T-helper 17 cell (primary cell): ENCODE measurements at regions not wholly inside any gene's neighbourhood (a gene's known extent, or its start where the extent isn't known, plus 50 kb on each side); places are given as distances from the start of the nearest gene placed in this dataset.

ENCODE experiments used
- ATAC-seq: fragments of 150-1000 bp; cut with Tn5 transposase; 2 replicates; pipeline ENCODE4 v1.10.0; 2021; ENCODE audit warnings: mild to moderate bottlenecking, moderate library complexity
- DNase-seq, 3 donors: peaks; one replicate each; pipeline versions ENCODE4 v3.0.0 to v3.0.0-alpha.2; 2020 to 2021
- H3K9me3 ChIP-seq: one replicate; pipeline ENCODE4 v1.7.0; 2013; ENCODE audit warnings: low read length, mild to moderate bottlenecking; ENCODE audit not compliant: control insufficient read depth, poor library complexity, severe bottlenecking
- H3K27ac Mint-ChIP-seq: one replicate; pipeline ENCODE4 v1.8.0; 2022; ENCODE audit warnings: mild to moderate bottlenecking, moderate library complexity, mixed read lengths
- H3K27me3 Mint-ChIP-seq: one replicate; pipeline ENCODE4 v1.8.0; 2022; ENCODE audit warnings: mixed read lengths
- H3K36me3 Mint-ChIP-seq: one replicate; pipeline ENCODE4 v1.8.0; 2022; ENCODE audit warnings: low read depth, mixed read lengths
- H3K4me1 Mint-ChIP-seq: one replicate; pipeline ENCODE4 v1.8.0; 2022; ENCODE audit warnings: mild to moderate bottlenecking, mixed read lengths
- H3K4me3 Mint-ChIP-seq: one replicate; pipeline ENCODE4 v1.8.0; 2022; ENCODE audit warnings: mild to moderate bottlenecking, moderate library complexity, mixed read lengths

GRCh38 chr5:114191441-114191840 is 170.4 kb upstream of the KCNN2 start:
- no peaks in the 10 kb centered on the region for H3K9me3 ChIP-seq
- DNase-seq (no peak), ATAC-seq (no peak)
- H3K4me1 Mint-ChIP-seq = no peaks in the 10 kb centered on the region
- H3K27me3 Mint-ChIP-seq = no peaks in the 10 kb centered on the region
- no peaks in the 10 kb centered on the region for H3K36me3 Mint-ChIP-seq
- no peak overlapping the region for H3K4me3 Mint-ChIP-seq
- no peak overlapping the region for H3K27ac Mint-ChIP-seq

- no peaks in the 10 kb centered on the region for H3K36me3 Mint-ChIP-seq
- no peak for DNase-seq
- H3K9me3 ChIP-seq = no peaks in the 10 kb centered on the region
- no peak overlapping the region for H3K4me3 Mint-ChIP-seq
- no peaks in the 10 kb centered on the region for H3K27me3 Mint-ChIP-seq
- ATAC-seq = no peak
- H3K27ac Mint-ChIP-seq = no peak overlapping the region
- no peaks in the 10 kb centered on the region for H3K4me1 Mint-ChIP-seq
Observed at GRCh38 chr5:114192108-114192507, 169.8 kb upstream of the KCNN2 start.

GRCh38 chr5:114201332-114201731 is 160.5 kb upstream of the KCNN2 start:
- H3K9me3 ChIP-seq = no peaks in the 10 kb centered on the region
- no peak overlapping the region for H3K27ac Mint-ChIP-seq
- no peaks in the 10 kb centered on the region for H3K4me1 Mint-ChIP-seq
- H3K4me3 Mint-ChIP-seq = no peak overlapping the region
- no peaks in the 10 kb centered on the region for H3K27me3 Mint-ChIP-seq
- no peaks in the 10 kb centered on the region for H3K36me3 Mint-ChIP-seq
- DNase-seq = no peak
- ATAC-seq = no peak

- Mint-ChIP-seq H3K36me3 (no peaks in the 10 kb centered on the region), H3K4me1 (no peaks in the 10 kb centered on the region), H3K4me3 (no peak overlapping the region), H3K27me3 (no peaks in the 10 kb centered on the region), H3K27ac (no peak overlapping the region)
- DNase-seq (no peak), ATAC-seq (no peak)
- no peaks in the 10 kb centered on the region for H3K9me3 ChIP-seq
Observed at GRCh38 chr5:114204923-114205322, 156.9 kb upstream of the KCNN2 start.

GRCh38 chr5:114206640-114207039 is 155.2 kb upstream of the KCNN2 start:
- no peaks in the 10 kb centered on the region for H3K27me3 Mint-ChIP-seq
- no peak overlapping the region for H3K27ac Mint-ChIP-seq

GRCh38 chr5:114207615-114208014 is 154.3 kb upstream of the KCNN2 start:
- DNase-seq (no peak), ATAC-seq (no peak)
- H3K9me3 ChIP-seq = no peaks in the 10 kb centered on the region
- Mint-ChIP-seq H3K27ac (no peak overlapping the region), H3K4me1 (no peaks in the 10 kb centered on the region), H3K36me3 (no peaks in the 10 kb centered on the region), H3K27me3 (no peaks in the 10 kb centered on the region), H3K4me3 (no peak overlapping the region)

More at GRCh38 chr5:114206640-114207039, 155.2 kb upstream of the KCNN2 start:
- H3K36me3 Mint-ChIP-seq = no peaks in the 10 kb centered on the region
- H3K9me3 ChIP-seq = no peaks in the 10 kb centered on the region
- H3K4me1 Mint-ChIP-seq = no peaks in the 10 kb centered on the region
- no peak overlapping the region for H3K4me3 Mint-ChIP-seq
- no peak for ATAC-seq
- DNase-seq = no peak

GRCh38 chr5:114208120-114208519 is 153.8 kb upstream of the KCNN2 start:
- no peaks in the 10 kb centered on the region for H3K9me3 ChIP-seq
- no peak for DNase-seq
- no peaks in the 10 kb centered on the region for H3K4me1 Mint-ChIP-seq
- no peak overlapping the region for H3K27ac Mint-ChIP-seq
- H3K4me3 Mint-ChIP-seq = no peak overlapping the region
- H3K36me3 Mint-ChIP-seq = no peaks in the 10 kb centered on the region
- no peaks in the 10 kb centered on the region for H3K27me3 Mint-ChIP-seq
- no peak for ATAC-seq

GRCh38 chr5:114208588-114208987 is 153.3 kb upstream of the KCNN2 start:
- Mint-ChIP-seq H3K27me3 (no peaks in the 10 kb centered on the region), H3K36me3 (no peaks in the 10 kb centered on the region), H3K4me3 (no peak overlapping the region), H3K4me1 (no peaks in the 10 kb centered on the region), H3K27ac (no peak overlapping the region)
- DNase-seq = no peak
- H3K9me3 ChIP-seq = no peaks in the 10 kb centered on the region
- ATAC-seq = no peak

GRCh38 chr5:114210662-114211061 is 151.2 kb upstream of the KCNN2 start:
- H3K27ac Mint-ChIP-seq = no peak overlapping the region
- no peaks in the 10 kb centered on the region for H3K27me3 Mint-ChIP-seq
- no peaks in the 10 kb centered on the region for H3K9me3 ChIP-seq
- DNase-seq (no peak), ATAC-seq (no peak)
- H3K4me1 Mint-ChIP-seq = no peaks in the 10 kb centered on the region
- H3K36me3 Mint-ChIP-seq = no peaks in the 10 kb centered on the region
- H3K4me3 Mint-ChIP-seq = no peak overlapping the region

GRCh38 chr5:114221807-114222206 is 140.1 kb upstream of the KCNN2 start:
- Mint-ChIP-seq H3K27me3 (no peaks in the 10 kb centered on the region), H3K4me3 (no peak overlapping the region), H3K27ac (no peak overlapping the region), H3K4me1 (no peaks in the 10 kb centered on the region), H3K36me3 (no peaks in the 10 kb centered on the region)
- DNase-seq = no peak
- H3K9me3 ChIP-seq = peaks cover 2% of the 10 kb centered on the region
- no peak for ATAC-seq

GRCh38 chr5:114223866-114224265 is 138.0 kb upstream of the KCNN2 start:
- H3K9me3 ChIP-seq = peaks cover 2% of the 10 kb centered on the region
- H3K36me3 Mint-ChIP-seq = no peaks in the 10 kb centered on the region
- no peak overlapping the region for H3K4me3 Mint-ChIP-seq
- H3K4me1 Mint-ChIP-seq = no peaks in the 10 kb centered on the region
- H3K27ac Mint-ChIP-seq = no peak overlapping the region
- no peaks in the 10 kb centered on the region for H3K27me3 Mint-ChIP-seq
- no peak for DNase-seq
- ATAC-seq = no peak

GRCh38 chr5:114237766-114238165 is 124.1 kb upstream of the KCNN2 start:
- H3K27me3 Mint-ChIP-seq = no peaks in the 10 kb centered on the region
- no peaks in the 10 kb centered on the region for H3K36me3 Mint-ChIP-seq
- H3K4me3 Mint-ChIP-seq = no peak overlapping the region
- DNase-seq (no peak), ATAC-seq (no peak)
- H3K27ac Mint-ChIP-seq = no peak overlapping the region
- H3K9me3 ChIP-seq = no peaks in the 10 kb centered on the region
- no peaks in the 10 kb centered on the region for H3K4me1 Mint-ChIP-seq

- ATAC-seq (no peak), DNase-seq (no peak)
- H3K36me3 Mint-ChIP-seq = no peaks in the 10 kb centered on the region
- no peaks in the 10 kb centered on the region for H3K9me3 ChIP-seq
- no peaks in the 10 kb centered on the region for H3K4me1 Mint-ChIP-seq
- H3K4me3 Mint-ChIP-seq = no peak overlapping the region
- no peaks in the 10 kb centered on the region for H3K27me3 Mint-ChIP-seq
- H3K27ac Mint-ChIP-seq = no peak overlapping the region
Observed at GRCh38 chr5:114238771-114239313, 123.0 kb upstream of the KCNN2 start.

- no peak overlapping the region for H3K4me3 Mint-ChIP-seq
- no peaks in the 10 kb centered on the region for H3K4me1 Mint-ChIP-seq
- no peak overlapping the region for H3K27ac Mint-ChIP-seq
- no peaks in the 10 kb centered on the region for H3K9me3 ChIP-seq
- ATAC-seq (no peak), DNase-seq (no peak)
- H3K36me3 Mint-ChIP-seq = no peaks in the 10 kb centered on the region
- H3K27me3 Mint-ChIP-seq = no peaks in the 10 kb centered on the region
Observed at GRCh38 chr5:114243281-114243971, 118.4 kb upstream of the KCNN2 start.
